GM21515 (cell line): ENCODE measurements at regions not wholly inside any gene's neighbourhood (a gene's known extent, or its start where the extent isn't known, plus 50 kb on each side); places are given as distances from the start of the nearest gene placed in this dataset.

ENCODE experiments used
- ATAC-seq: cut with Tn5 transposase; IDR thresholded peaks from one replicate; pipeline ENCODE4 v1.9.1; 2021; ENCODE audit not compliant: unreplicated experiment

DNA sequence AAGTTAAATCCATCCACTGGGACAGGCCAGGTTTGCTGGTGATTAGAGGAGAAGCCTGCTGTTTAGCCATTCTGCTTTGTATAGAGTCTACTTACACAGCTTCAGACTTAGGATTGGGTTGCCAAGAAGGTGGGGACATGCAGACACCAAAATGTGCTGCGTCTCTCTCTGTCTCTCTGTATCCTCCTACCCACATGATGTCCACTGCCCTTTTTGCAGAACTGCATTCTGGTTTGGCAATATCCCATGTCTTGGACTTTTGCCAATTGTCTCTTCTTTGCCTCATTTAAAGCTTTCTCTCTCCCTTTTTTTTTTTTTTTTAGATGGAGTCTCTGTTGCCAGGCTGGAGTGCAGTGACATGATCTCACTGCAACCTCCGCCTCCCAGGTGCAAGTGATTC is 261.1 kb upstream of the FN1 start:
- ATAC-seq = no peak

DNA sequence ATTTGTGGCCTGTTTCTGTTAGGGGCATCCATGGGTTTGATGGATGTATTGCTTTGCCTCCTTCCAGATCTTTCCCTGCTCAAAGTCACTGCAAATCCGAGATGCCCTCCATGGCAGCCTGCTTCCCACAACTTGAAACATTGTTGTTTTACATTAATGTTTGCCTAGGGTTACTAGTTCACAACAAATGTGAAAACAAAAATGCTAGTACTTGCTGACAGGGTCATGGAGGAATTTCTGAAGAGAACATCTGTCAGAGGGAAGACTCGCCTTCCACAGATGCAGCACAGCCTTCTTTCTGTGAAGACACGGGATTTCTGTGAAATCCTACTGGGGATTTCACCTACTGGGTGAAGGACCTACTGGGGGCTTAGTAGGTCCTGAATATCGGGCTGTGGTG is 260.0 kb upstream of the FN1 start:
- no peak for ATAC-seq

DNA sequence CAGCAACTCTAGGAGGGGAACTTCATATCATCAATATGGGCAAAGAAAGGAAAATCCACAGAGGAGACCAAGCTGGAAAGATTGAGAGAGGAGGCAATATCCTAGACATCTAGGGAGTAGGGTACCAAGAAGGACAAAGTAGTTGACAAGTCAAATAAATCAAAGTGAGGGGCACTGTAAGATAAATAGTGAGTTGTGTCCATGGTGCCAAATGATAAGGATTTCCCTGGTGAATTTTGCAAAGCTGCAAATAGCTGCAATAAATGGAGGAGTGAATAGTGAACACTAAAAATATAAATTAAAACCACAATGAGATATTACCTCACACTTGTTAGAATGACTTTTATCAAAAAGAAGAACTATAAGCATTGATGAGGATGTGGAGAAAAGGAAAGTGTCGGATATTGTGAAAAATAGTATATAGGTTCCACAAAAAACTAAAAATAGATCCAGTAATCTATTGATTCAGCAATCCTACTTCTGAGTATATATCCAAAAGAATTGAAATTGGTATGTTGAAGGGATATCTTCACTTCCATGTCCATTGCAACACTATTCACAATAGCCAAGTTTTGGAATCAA is 258.2 kb upstream of the FN1 start:
- no peak for ATAC-seq

DNA sequence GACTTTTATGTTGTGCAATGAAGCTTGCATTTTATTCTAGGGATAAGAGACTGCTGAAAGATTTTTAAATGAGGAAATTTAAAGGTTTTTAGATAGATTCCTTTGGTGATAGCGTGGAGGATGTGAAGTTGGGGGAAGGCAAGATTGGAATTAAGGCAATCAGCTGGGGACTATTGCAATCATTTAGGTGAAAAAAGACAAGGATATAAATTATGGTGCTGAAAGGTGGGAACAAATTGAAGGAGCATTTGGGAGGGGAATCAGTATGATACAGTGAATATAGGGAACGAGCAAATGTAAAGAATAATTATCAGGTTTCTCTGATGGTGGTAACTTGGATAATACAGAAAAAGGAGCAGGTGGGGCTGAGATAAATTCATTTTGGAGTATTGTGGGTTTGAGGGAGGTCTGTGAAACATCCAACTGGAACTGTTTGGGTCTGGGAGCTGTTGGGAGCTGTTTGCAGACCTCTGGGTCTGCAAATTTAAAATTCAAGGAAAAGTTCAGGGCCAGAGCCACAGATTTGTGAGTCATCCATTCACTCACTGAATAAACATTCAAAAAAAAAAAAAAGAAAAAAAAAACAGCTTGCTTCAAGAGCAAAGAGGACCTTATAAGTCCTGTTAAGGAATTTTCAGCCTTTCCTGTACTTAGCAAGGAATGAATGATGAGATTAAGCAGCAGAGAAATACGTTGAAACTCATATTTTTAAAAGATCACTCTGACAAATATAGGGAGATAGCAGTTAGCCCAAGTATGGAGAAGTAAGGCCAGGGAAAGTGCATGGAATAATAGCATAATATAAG is 257.5 kb upstream of the FN1 start:
- ATAC-seq = no peak

GRCh38 chr2:215692387-215693079 is 256.7 kb upstream of the FN1 start:
- ATAC-seq = no peak

DNA sequence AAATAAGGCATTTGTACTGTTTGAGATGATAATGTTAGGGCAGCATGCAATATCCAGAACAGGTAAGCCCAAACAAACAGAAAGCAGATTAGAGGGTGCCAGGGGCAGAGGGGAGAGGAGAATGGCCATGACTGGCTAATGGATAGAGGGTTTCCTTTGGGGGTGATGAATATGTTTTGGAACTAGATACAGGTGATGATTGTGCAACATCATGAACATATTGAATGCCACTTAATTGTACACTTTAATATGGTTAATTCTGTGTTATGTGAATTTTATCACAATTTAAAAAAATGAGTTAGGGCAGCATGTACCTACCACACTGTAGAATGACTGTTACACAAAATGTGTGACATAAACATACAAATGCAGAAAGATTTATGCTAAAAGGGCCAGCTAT is 255.5 kb upstream of the FN1 start:
- no peak for ATAC-seq

DNA sequence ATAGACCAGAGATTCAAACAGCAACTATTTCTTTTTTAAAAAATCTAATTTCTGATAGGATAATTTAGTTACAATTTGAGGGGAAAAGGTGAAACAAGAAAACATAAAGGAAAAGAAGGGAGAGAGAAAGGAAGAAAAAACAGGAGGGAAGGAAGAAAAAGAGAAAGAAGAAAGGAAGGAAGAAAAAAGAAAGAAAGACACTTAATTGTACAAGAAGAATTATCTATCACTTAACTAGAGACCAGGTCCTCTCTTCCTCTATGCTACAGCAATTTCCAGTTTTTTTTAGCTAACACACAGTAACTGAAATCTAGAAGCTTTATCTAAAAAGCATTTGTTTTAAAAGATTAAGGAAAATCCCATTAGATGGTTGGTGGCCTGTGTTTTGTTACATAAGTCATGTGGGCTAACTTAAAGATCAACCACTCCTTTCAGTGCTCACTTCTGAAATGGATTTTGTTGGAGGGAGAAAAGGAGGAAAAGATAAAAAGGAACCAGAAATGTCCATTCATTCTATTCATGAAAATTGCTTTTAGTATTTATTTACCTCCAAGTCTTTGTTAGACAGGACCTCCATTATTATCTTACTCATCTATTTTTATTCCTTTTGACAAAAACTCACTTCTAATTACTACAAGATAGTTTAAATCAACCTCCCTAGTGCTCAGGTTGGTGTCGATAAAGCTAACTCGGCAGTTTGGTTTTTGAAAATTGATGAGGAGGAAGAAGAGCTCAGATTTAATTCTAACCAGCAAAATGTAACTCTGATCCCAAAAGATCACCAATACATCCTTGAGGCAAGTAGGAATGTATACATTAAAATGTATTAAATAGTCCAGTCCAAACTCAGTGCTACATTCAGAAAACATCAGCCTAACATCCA is 251.5 kb upstream of the FN1 start:
- no peak for ATAC-seq

DNA sequence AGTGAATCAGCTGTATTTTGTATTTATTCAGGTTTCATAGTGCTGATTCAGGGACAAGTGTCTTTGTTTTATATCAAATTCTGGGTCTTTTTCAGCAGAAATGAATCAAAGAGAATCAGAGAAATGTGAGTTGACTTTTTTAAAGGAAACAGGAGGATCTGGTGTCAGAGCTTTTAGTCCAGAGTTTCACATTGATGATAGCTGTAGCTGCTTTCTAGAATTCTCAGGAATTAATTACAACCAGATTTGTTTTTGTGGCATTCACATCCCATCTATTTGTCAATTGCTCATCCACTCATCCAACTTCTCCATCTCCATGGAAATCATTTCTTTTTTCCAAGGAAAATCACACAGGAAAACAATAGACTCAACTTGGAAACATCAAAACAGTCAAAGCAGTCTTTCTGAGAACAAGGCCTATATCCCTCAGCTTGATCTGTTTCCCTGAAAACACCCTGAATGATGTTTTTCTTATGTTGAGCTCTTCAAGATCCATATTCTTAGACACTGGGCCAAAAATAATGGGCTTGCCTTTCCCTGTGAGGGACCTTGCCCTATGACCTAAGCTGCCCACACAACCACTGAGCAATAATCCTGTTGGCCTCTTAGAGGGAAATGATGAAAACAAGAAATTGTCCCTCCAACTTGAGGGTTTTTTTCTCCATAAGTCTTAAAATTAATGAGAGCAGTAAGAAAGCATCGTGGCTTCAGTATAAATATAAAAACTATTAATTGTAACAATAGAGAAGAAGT is 249.5 kb upstream of the FN1 start:
- no peak for ATAC-seq

DNA sequence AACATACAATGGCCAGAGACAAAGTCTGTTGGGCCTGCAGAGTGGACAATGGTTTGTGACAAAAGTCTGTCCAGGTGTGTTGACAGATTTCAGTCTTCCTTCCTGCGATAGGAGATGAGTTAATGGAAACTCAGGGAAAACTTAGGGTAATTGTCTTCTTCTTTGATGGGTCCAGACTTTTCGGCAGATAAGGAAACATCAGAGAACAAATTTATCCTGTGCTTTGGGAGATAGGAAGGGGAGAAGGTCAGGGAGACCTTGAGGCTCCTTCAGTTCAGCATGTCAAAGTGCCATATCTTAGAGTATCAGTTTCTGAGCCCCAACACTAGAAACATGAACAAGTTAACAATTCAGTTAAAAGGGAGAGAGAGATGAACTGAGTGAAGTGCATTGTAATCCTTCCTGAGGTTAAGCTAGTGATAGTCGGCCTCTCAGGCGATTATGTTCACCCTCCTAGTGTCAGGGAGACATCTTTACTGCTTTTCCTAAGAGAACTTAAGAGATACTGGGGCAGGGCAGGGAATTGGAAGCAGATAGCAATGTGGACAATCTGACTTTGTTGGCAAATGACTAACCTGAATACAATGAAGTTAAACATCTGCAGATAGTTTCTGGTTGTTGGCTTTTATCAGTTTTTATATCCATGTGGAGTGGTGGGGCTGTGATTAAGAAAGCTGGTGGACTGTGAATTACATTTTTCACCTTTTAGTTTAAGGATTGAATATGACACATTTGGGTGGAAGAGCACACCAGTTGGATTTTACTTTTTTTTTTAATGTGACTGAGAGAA is 248.8 kb upstream of the FN1 start:
- no peak for ATAC-seq

DNA sequence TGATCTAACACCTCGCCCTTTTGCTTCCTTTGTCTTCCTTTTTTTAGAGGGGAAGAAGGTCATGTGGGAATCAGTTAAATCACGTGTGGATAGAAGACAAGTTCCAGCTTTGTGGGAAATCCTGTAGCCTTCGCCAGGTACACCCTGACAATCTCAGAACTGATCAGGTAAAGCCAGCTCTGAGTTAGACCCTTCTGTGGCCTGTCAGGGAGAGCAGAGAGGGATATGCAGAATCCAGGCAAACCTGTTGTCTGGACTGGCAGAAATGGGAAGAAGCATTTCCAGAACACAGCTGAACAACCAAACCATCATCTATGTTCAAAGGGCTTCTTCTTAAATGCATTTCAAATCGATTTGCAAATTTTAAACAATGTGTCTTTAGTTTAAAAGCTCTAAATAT is 247.4 kb upstream of the FN1 start:
- ATAC-seq = no peak

GRCh38 chr2:215681799-215682596 is 246.1 kb upstream of the FN1 start:
- ATAC-seq = no peak

DNA sequence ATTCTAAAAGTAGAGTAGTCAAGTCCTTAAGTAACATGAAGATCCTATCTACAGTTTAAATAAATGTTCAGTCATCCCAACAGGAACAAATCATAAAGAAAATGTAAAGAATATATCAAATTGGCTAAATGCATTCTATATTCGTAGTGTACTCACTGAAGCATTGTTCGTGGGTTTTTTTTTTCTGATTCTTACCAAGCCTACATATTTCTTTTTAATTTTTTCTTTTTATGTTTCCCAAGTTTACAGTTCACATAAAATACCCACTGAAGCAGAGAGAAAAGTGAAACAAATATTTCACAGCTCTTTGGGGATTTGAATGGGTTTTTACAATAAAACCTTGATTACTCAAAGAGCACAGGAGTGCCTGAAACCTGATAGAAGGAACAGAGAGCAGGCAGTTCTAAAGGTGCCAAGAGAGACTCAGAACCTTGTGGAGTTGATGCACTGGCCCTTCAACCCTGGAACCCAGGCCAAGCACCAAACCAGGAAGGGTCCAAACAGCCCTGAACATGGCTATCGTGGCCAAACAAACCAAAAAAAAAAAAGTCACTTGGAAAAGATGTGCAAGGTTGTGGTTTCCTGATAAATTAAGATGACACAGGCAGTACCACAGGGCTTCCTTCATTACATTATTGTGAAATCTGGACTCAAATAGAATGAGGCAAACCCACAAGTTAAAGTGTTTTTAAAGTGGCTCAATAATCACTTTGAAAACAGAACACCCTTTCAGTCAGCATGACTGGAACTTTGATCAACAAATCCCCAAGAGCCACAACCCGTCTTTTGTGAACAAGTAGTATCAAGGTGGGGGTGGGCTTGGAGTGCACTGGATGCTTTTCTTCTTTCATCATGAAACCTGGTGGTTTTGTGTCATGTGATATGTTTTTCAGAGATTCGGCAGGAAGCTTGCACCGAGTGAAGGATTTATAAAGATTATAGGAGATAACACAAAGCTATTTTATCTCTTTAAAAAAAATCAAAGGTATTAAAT is 245.0 kb upstream of the FN1 start:
- ATAC-seq = no peak

DNA sequence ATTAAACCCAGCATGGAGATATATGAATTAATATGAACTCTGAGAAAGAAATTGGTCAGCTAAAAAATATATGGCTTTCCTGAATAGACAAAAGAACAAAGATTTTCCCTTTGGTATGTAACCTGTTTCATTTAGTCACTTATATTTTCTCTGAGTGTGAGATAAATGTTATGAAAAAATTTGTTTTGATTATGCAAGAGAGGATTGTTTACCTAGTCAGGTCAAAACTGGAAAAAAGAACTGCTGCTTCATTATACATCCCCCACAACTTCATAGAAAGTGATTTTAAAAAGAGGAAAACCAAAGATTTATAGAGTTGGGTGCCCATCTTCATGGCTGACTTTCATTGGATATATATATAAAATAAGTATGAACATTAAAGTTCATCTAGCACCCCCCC is 242.2 kb upstream of the FN1 start:
- no peak for ATAC-seq

GRCh38 chr2:215677481-215677880 is 241.6 kb upstream of the FN1 start:
- ATAC-seq = no peak

DNA sequence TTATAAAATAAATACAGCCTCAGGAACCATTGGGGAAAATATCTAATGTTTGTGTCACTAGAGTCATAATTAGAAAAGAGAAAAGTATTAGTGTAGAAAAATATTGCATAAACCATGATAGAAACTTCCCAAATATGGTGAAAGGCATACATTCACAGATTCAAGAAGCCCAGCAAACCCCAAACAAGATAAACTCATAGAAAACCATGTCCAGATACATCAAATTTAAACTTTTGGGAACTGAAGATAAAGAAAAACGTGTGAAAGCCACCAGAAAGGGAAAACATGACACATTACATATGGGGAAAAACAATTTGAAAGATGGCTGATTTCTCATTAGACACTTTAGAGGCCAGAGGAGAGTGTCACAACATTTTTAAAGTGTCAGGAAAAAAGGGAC is 236.5 kb upstream of the FN1 start:
- ATAC-seq = no peak

DNA sequence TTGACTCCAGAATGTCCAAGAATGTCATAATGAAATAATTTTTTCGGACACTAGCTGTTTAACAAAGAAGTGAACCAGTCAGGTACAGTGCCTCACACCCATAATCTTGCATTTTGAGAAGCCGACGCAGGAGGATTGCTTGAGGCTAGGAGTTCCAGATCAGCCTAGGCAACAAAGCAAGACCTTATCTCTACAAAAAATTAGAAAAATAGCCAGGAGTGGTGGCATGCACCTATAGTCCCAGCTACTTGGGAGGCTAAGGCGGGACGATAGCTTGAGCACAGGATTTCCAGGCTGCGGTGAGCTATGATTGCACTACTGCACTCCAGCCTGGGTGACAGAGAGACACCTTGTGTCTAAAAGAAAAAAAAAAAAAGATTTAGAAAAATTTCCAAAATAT is 235.8 kb upstream of the FN1 start:
- ATAC-seq = no peak

GRCh38 chr2:215671244-215671643 is 235.4 kb upstream of the FN1 start:
- no peak for ATAC-seq

DNA sequence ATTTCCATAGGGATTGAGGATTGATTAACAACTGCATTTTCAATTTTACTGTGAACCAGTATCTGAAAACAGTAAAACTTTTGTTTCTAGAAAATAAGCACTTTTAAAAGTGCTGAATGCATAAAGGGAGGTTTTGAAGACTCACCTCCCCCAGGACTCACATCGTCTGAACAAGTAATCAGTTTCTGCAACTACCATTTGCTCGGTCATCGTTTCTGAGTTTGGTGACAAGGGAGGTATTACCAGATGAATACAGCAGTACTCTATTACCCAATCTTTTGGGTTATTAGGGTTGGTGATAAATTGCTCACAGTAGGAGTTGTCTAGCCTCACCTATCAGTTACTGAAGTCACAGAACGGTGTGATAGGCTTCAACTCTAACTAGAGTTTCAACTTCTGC is 234.5 kb upstream of the FN1 start:
- no peak for ATAC-seq
